Left ventricle myocardium inferior (tissue), 1 donor: ENCODE measurements at regions not wholly inside any gene's neighbourhood (a gene's known extent, or its start where the extent isn't known, plus 50 kb on each side); places are given as distances from the start of the nearest gene placed in this dataset.

ENCODE experiments used
- DNase-seq: peaks from one replicate; pipeline ENCODE4 v3.0.0-alpha.2; 2020
- H3K27ac ChIP-seq: fragments of 200-600 bp; replicated peaks from 2 replicates; pipeline ENCODE4 v1.8.0; 2021
- H3K27me3 ChIP-seq: fragments of 200-600 bp; 2 replicates; pipeline ENCODE4 v1.8.0; 2021; ENCODE audit warnings: low read depth
- H3K36me3 ChIP-seq: fragments of 200-600 bp; 2 replicates; pipeline ENCODE4 v1.8.0; 2021
- H3K4me1 ChIP-seq: fragments of 200-600 bp; 2 replicates; pipeline ENCODE4 v1.8.0; 2021
- H3K4me3 ChIP-seq: fragments of 200-600 bp; 2 replicates; pipeline ENCODE4 v1.8.0; 2021; ENCODE audit warnings: mild to moderate bottlenecking, moderate library complexity
- H3K9me3 ChIP-seq: fragments of 200-600 bp; replicated peaks from 2 replicates; pipeline ENCODE4 v1.8.0; 2021
- CTCF ChIP-seq: fragments of 200-600 bp; IDR thresholded peaks from 2 replicates; pipeline ENCODE4 v1.8.0; 2021; ENCODE audit warnings: antibody characterized with exemption, mild to moderate bottlenecking, borderline replicate concordance
- intact Hi-C: fragments of 100-400 bp; cut with micrococcal nuclease; formaldehyde crosslinking; loops from one replicate; pipeline ENCODE4 v1.11.0; 2022
- donor health status: DM: no; HTN: yes; CAD: no; lungs with severe emphysema.

DNA sequence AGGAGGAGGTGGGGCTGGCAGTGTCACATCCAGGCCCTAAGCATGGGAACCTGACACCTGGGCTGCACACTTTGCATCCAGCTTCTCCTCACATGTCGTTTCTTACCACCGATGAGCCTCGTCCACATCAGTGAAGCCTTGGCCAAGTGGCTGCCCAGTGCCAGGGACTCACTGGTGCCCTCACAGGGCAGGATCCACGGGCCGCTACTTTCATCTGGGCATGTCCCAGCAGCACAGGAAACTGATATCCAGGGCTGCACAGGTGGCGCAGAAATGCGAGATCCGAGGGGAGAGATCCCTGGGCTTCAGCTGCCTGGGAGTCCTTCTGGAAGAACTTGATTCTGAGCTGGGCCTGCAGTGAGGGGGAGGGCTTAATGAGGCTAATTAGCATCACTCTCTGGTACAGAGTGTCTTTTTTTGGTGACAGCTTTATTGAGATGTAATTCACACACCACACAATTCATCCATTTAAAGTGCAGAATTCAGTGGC is 291.6 kb upstream of the HDAC4 start:
- intact Hi-C loops, result no loop called here
- H3K9me3 ChIP-seq, result no peaks in the 10 kb centered on the region
- no peaks in the 10 kb centered on the region for H3K36me3 ChIP-seq
- H3K27ac ChIP-seq, result no peak overlapping the region
- no peak for DNase-seq
- no peak overlapping the region for H3K4me3 ChIP-seq
- TF ChIP-seq CTCF, result no peak
- H3K27me3 ChIP-seq, result peaks cover 22% of the 10 kb centered on the region
- peaks cover 10% of the 10 kb centered on the region for H3K4me1 ChIP-seq

DNA sequence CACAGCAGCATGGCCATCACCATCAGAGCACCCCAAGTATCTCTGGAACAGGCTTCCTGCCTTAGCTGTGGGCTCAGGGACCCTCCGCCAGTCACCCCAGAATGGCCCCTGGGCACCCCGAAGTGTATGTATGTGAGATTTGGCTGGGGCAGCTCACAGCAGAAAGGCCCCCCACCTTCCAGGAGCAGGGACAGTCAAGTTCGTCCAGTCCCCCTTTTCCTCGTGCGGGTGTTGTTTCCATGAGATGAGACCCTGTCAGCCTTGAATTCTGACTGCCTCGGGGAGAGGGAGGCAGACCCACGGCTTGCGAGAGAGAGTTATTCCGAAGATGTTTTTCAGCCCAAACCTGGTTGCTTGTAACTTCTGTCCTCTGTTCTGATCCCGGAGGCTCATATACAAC is 290.9 kb upstream of the HDAC4 start:
- peaks cover 28% of the 10 kb centered on the region for H3K27me3 ChIP-seq
- no peak overlapping the region for H3K4me3 ChIP-seq
- peaks cover 10% of the 10 kb centered on the region for H3K4me1 ChIP-seq
- H3K9me3 ChIP-seq, result no peaks in the 10 kb centered on the region
- no peak for TF ChIP-seq CTCF
- H3K27ac ChIP-seq, result no peak overlapping the region
- no peak for DNase-seq
- no peaks in the 10 kb centered on the region for H3K36me3 ChIP-seq
- intact Hi-C loops, result no loop called here

GRCh38 chr2:239690651-239691631 is 290.1 kb upstream of the HDAC4 start:
- DNase-seq, result no peak
- intact Hi-C loops, result no loop called here
- H3K4me3 ChIP-seq, result no peak overlapping the region

DNA sequence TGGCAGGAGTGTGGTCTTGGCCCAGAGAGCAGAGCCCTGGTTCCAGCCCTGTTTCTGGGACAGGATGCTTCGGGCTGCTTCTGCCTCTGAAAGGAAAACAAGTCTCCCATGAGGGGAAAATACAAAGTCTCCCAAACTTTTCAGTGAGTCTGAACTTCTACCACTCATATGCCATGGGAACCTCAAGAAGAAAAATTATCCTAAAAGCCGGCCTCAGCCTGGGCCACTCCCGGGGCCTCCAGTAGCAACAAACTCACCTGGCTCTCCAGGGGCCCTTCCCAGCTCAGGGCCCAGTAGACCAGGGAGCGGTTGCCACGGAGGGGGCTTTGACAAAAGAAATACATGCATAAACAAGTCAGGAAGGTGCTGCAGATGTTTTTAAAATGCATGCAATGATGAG is 289.2 kb upstream of the HDAC4 start:
- Histone ChIP-seq H3K4me3 (no peak overlapping the region), H3K27me3 (peaks cover 39% of the 10 kb centered on the region), H3K27ac (no peak overlapping the region), H3K36me3 (no peaks in the 10 kb centered on the region), H3K9me3 (no peaks in the 10 kb centered on the region), H3K4me1 (peaks cover 10% of the 10 kb centered on the region)
- intact Hi-C loops, result no loop called here
- no peak for TF ChIP-seq CTCF
- DNase-seq, result no peak

More at GRCh38 chr2:239690651-239691631, 290.1 kb upstream of the HDAC4 start:
- no peaks in the 10 kb centered on the region for H3K36me3 ChIP-seq
- no peak overlapping the region for H3K27ac ChIP-seq
- peak; percentile 29 for TF ChIP-seq CTCF
- no peaks in the 10 kb centered on the region for H3K9me3 ChIP-seq
- H3K4me1 ChIP-seq, result peaks cover 10% of the 10 kb centered on the region
- peaks cover 30% of the 10 kb centered on the region for H3K27me3 ChIP-seq

DNA sequence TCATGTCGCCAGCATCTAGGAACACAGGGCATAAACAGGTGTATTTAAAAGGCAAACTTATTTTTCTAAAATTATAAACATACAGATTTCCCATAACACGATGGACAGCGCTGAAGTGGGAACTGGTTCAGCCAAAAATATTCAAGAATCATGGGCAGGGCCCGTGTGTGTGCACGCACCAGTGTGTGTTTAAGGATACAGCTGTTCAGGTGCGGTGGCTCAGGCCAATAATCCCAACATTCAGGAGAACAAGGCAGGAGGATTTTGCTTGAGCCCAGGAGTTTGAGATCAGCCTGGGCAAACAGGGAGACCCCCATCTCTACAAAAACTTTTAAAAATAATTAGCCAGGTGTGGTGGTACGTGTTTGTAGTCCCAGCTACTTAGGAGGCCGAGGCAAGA is 288.6 kb upstream of the HDAC4 start:
- peaks cover 10% of the 10 kb centered on the region for H3K4me1 ChIP-seq
- TF ChIP-seq CTCF, result no peak
- H3K9me3 ChIP-seq, result no peaks in the 10 kb centered on the region
- H3K4me3 ChIP-seq, result no peak overlapping the region
- H3K27me3 ChIP-seq, result peaks cover 45% of the 10 kb centered on the region
- no peak for DNase-seq
- intact Hi-C loops, result no loop called here
- H3K27ac ChIP-seq, result no peak overlapping the region
- H3K36me3 ChIP-seq, result no peaks in the 10 kb centered on the region
